Keratinocyte (primary cell): ENCODE measurements at regions not wholly inside any gene's neighbourhood (a gene's known extent, or its start where the extent isn't known, plus 50 kb on each side); places are given as distances from the start of the nearest gene placed in this dataset.

Experiments
- DNase-seq: peaks from one replicate; pipeline ENCODE4 v3.0.0-alpha.2; 2011; ENCODE audit warnings: low read depth, missing footprints, low spot score
- FAIRE-seq: peaks from 2 replicates; lab custom pipeline; 2011; peaks lifted over from hg19 to GRCh38; lab: Jason Lieb, UNC
- H2AFZ ChIP-seq: 2 replicates; pipeline ENCODE4 v1.6.0; 2012; ENCODE audit warnings: low read length, control low read depth, inconsistent platforms; ENCODE audit not compliant: control insufficient read depth
- H3K27ac ChIP-seq: 2 replicates; pipeline ENCODE4 v1.5.1; 2011; ENCODE audit warnings: low read length; ENCODE audit not compliant: control insufficient read depth, insufficient read depth
- H3K27me3 ChIP-seq: 3 replicates; pipeline ENCODE4 v1.6.0; 2011; ENCODE audit warnings: low read length; ENCODE audit not compliant: control insufficient read depth, insufficient read depth; ENCODE audit errors: extremely low read depth
- H3K36me3 ChIP-seq, 2 experiments: 2 replicates in 1 of 2; 3 replicates in 1 of 2; pipeline ENCODE4 v1.5.1; 2011; ENCODE audit warnings: low read length in 2 of 2, mild to moderate bottlenecking in 1 of 2; ENCODE audit not compliant: control insufficient read depth in 2 of 2, insufficient read depth in 2 of 2; ENCODE audit errors: extremely low read depth in 1 of 2
- H3K4me1 ChIP-seq: 3 replicates; pipeline ENCODE4 v1.5.1; 2011; ENCODE audit warnings: low read length; ENCODE audit not compliant: control insufficient read depth, insufficient read depth; ENCODE audit errors: extremely low read depth
- H3K4me2 ChIP-seq: 3 replicates; pipeline ENCODE4 v1.6.0; 2011; ENCODE audit warnings: low read depth, low read length; ENCODE audit not compliant: control insufficient read depth, insufficient read depth; ENCODE audit errors: extremely low read depth
- H3K4me3 ChIP-seq, 3 experiments: fragments of 200-600 bp in 1 of 3; sonication (generic) in 1 of 3; 2 replicates in 2 of 3; 3 replicates in 1 of 3; pipeline ENCODE4 v1.5.1; 2011 to 2016; ENCODE audit warnings: low read length in 3 of 3, mild to moderate bottlenecking in 3 of 3, control low read depth in 2 of 3, inconsistent platforms in 1 of 3, low read depth in 1 of 3, mixed read lengths in 1 of 3, mixed run types in 1 of 3, moderate library complexity in 1 of 3; ENCODE audit not compliant: control insufficient read depth in 2 of 3, insufficient read depth in 2 of 3; ENCODE audit errors: extremely low read depth in 1 of 3
- H3K79me2 ChIP-seq: 2 replicates; pipeline ENCODE4 v1.6.0; 2012; ENCODE audit warnings: low read length; ENCODE audit not compliant: control insufficient read depth, insufficient read depth
- H3K9ac ChIP-seq: 3 replicates; pipeline ENCODE4 v1.6.0; 2011; ENCODE audit warnings: low read length; ENCODE audit not compliant: control insufficient read depth, insufficient read depth; ENCODE audit errors: extremely low read depth
- H3K9me1 ChIP-seq: 3 replicates; pipeline ENCODE4 v1.6.0; 2011; ENCODE audit warnings: low read length; ENCODE audit not compliant: control insufficient read depth, insufficient read depth; ENCODE audit errors: extremely low read depth
- H3K9me3 ChIP-seq: 2 replicates; pipeline ENCODE4 v1.5.1; 2012; ENCODE audit warnings: low read depth, low read length; ENCODE audit not compliant: control insufficient read depth
- H4K20me1 ChIP-seq: 3 replicates; pipeline ENCODE4 v1.6.0; 2011; ENCODE audit warnings: low read length; ENCODE audit not compliant: control insufficient read depth, insufficient read depth; ENCODE audit errors: extremely low read depth
- CTCF ChIP-seq, 3 experiments: IDR thresholded peaks in 1 of 3; conservative IDR thresholded peaks in 1 of 3; optimal IDR thresholded peaks in 1 of 3; 2 replicates in 2 of 3; 3 replicates in 1 of 3; pipeline versions ENCODE3 to v1.5.1; 2011; ENCODE audit warnings: low read length in 3 of 3, mild to moderate bottlenecking in 3 of 3, moderate library complexity in 2 of 3, control low read depth in 1 of 3, inconsistent platforms in 1 of 3; ENCODE audit not compliant: insufficient read depth in 2 of 3; ENCODE audit errors: extremely low read depth in 1 of 3
- EZH2 ChIP-seq: IDR thresholded peaks from one replicate; pipeline ENCODE4 v1.6.1; 2012; ENCODE audit warnings: inconsistent platforms, mild to moderate bottlenecking, low read length, moderate library complexity
- dilution Hi-C: fragments of 300-500 bp; cut with MboI; formaldehyde crosslinking; loops from one replicate; pipeline ENCODE4 v1.7.0; 2020; ENCODE audit warnings: low sequenced_read_pairs; ENCODE audit not compliant: extremely low pct_ligation_motif_present

DNA sequence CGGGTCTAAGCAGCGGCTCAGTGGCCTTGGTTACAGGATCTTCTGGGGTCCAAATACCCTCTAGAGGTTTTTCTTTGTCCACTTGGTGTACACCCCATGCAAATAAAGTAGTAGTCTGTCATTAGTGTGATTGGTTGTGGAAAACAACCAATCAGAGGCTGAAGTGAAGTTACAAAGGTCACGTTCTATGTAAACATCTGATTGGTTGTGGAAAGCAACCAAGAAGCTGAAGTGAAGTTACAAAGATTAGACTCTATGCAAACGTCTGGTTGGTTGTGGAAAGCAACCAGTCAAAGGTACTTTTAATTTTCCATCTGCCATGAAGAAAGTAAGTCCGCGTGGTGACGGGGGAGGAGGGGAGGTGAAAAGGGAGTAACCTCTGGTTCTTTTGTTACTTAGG, 790.9 kb downstream of the UQCRFS1 start:
- no peak for FAIRE-seq
- no peaks in the 10 kb centered on the region for H4K20me1 ChIP-seq
- no peaks in the 10 kb centered on the region for H3K4me1 ChIP-seq
- no peak for DNase-seq
- no peak overlapping the region for H3K27ac ChIP-seq
- no peaks in the 10 kb centered on the region for H3K79me2 ChIP-seq
- H3K4me3 ChIP-seq = no peak overlapping the region
- no peak overlapping the region for H2AFZ ChIP-seq
- H3K9ac ChIP-seq = no peak overlapping the region
- H3K27me3 ChIP-seq = no peaks in the 10 kb centered on the region
- dilution Hi-C loops = no loop called here
- peaks cover 3% of the 10 kb centered on the region for H3K9me3 ChIP-seq
- H3K36me3 ChIP-seq = no peaks in the 10 kb centered on the region
- H3K9me1 ChIP-seq = no peaks in the 10 kb centered on the region
- no peak overlapping the region for H3K4me2 ChIP-seq
- no peak for TF ChIP-seq CTCF (optimal IDR thresholded peaks at IDR 0.05 in 1 of 3, IDR thresholded peaks at IDR 0.05 in 1 of 3, conservative IDR thresholded peaks at IDR 0.05 in 1 of 3; ENCODE audit: extremely low read depth in 1 of 3, insufficient read depth in 2 of 3, low read length in 3 of 3)
- TF ChIP-seq EZH2 = no peak

DNA sequence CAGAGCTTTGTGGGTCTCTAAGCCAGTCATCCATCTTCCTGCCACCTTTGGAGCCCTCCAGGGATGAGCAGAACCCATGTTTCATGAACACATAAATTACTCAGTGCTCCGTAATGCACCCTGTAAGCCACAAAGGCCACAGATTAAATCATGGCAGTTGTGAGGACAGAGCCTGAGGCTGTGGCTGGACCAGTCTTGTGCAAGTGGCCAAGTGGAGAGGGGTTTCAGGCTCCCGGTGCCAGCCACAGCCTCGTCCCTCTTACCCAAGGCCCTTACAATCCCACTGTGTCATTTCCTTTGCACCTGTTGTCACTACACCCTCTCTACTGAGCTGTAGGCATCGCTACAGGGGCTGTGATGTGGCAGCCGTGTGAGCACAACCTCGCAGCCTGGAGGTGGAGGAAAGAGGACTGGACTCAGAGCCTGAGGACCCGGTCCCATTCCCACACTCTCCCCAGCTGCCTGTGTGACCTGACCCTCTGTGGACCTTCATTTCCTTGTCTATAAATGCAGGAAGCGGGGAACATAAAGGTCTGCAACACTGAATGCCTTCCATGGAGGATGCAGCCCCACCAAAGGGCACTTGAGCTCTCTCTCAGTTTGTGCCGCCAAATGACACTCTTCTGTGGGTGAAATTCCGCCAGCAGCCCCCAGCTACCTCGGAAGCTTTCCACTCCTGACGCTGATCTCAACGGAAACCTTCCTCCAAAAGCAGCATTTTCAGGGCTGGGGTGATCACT, 792.0 kb downstream of the UQCRFS1 start:
- no peak overlapping the region for H3K27ac ChIP-seq
- H3K4me3 ChIP-seq = no peak overlapping the region
- no peaks in the 10 kb centered on the region for H4K20me1 ChIP-seq
- H3K9me1 ChIP-seq = no peaks in the 10 kb centered on the region
- no peak overlapping the region for H2AFZ ChIP-seq
- H3K27me3 ChIP-seq = no peaks in the 10 kb centered on the region
- TF ChIP-seq EZH2 (no peak), CTCF (optimal IDR thresholded peaks at IDR 0.05 in 1 of 3, IDR thresholded peaks at IDR 0.05 in 1 of 3, conservative IDR thresholded peaks at IDR 0.05 in 1 of 3; ENCODE audit: extremely low read depth in 1 of 3, insufficient read depth in 2 of 3, low read length in 3 of 3) (no peak)
- H3K9me3 ChIP-seq = peaks cover 3% of the 10 kb centered on the region
- no peaks in the 10 kb centered on the region for H3K36me3 ChIP-seq
- no peak overlapping the region for H3K4me2 ChIP-seq
- no peaks in the 10 kb centered on the region for H3K4me1 ChIP-seq
- FAIRE-seq = no peak
- dilution Hi-C loops = no loop called here
- no peaks in the 10 kb centered on the region for H3K79me2 ChIP-seq
- DNase-seq = no peak
- no peak overlapping the region for H3K9ac ChIP-seq
